H9 (cell line): ENCODE measurements at regions not wholly inside any gene's neighbourhood (a gene's known extent, or its start where the extent isn't known, plus 50 kb on each side); places are given as distances from the start of the nearest gene placed in this dataset.

ENCODE experiments used
- DNase-seq: peaks from one replicate; pipeline ENCODE4 v3.0.0-alpha.2; 2017
- H2AFZ ChIP-seq: one replicate; pipeline ENCODE4 v1.6.1; 2013; ENCODE audit warnings: mild to moderate bottlenecking, low read length, control low read depth, moderate library complexity
- H2AK5ac ChIP-seq: 2 replicates; pipeline ENCODE4 v1.6.1; 2013; ENCODE audit warnings: low read length, control low read depth, mixed read lengths; ENCODE audit not compliant: insufficient read length
- H2BK120ac ChIP-seq: one replicate; pipeline ENCODE4 v1.6.1; 2013; ENCODE audit warnings: low read depth, mild to moderate bottlenecking, low read length, control low read depth, inconsistent platforms; ENCODE audit not compliant: poor library complexity, severe bottlenecking
- H2BK12ac ChIP-seq: 2 replicates; pipeline ENCODE4 v1.6.1; 2013; ENCODE audit warnings: low read length, control low read depth, mixed read lengths, low read depth; ENCODE audit not compliant: insufficient read length
- H2BK15ac ChIP-seq: 2 replicates; pipeline ENCODE4 v1.6.1; 2013; ENCODE audit warnings: low read depth, low read length, control low read depth
- H2BK20ac ChIP-seq: one replicate; pipeline ENCODE4 v1.6.1; 2013; ENCODE audit warnings: low read depth, mild to moderate bottlenecking, low read length, control low read depth, inconsistent platforms; ENCODE audit not compliant: poor library complexity, severe bottlenecking
- H2BK5ac ChIP-seq: 2 replicates; pipeline ENCODE4 v1.6.1; 2013; ENCODE audit warnings: low read length, control low read depth, mixed read lengths; ENCODE audit not compliant: insufficient read length
- H3K14ac ChIP-seq: 2 replicates; pipeline ENCODE4 v1.6.1; 2013; ENCODE audit warnings: low read length, control low read depth; ENCODE audit not compliant: insufficient read depth
- H3K18ac ChIP-seq: 2 replicates; pipeline ENCODE4 v1.6.1; 2013; ENCODE audit warnings: low read depth, mild to moderate bottlenecking, mixed read lengths, low read length, control low read depth; ENCODE audit not compliant: insufficient read length
- H3K23ac ChIP-seq: 2 replicates; pipeline ENCODE4 v1.6.1; 2013; ENCODE audit warnings: low read length, control low read depth, mixed read lengths, low read depth; ENCODE audit not compliant: insufficient read length
- H3K23me2 ChIP-seq: 2 replicates; pipeline ENCODE4 v1.6.1; 2013; ENCODE audit warnings: low read depth, mild to moderate bottlenecking, mixed read lengths, low read length, control low read depth; ENCODE audit not compliant: insufficient read length, poor library complexity, severe bottlenecking
- H3K27ac ChIP-seq: 2 replicates; pipeline ENCODE4 v1.5.1; 2013; ENCODE audit warnings: low read length, control low read depth, mixed read lengths, low read depth; ENCODE audit not compliant: insufficient read length
- H3K27me3 ChIP-seq: 2 replicates; pipeline ENCODE4 v1.6.1; 2013; ENCODE audit warnings: low read length, control low read depth, inconsistent platforms; ENCODE audit not compliant: insufficient read depth
- H3K4ac ChIP-seq: 2 replicates; pipeline ENCODE4 v1.6.1; 2013; ENCODE audit warnings: low read depth, mild to moderate bottlenecking, control low read depth, inconsistent platforms, low read length, moderate library complexity
- H3K4me1 ChIP-seq: 2 replicates; pipeline ENCODE4 v1.6.1; 2013; ENCODE audit warnings: low read length, control low read depth, inconsistent platforms; ENCODE audit not compliant: insufficient read depth
- H3K4me2 ChIP-seq: 2 replicates; pipeline ENCODE4 v1.6.1; 2013; ENCODE audit warnings: low read length, control low read depth, mixed read lengths; ENCODE audit not compliant: insufficient read length, insufficient read depth
- H3K56ac ChIP-seq: 2 replicates; pipeline ENCODE4 v1.6.1; 2013; ENCODE audit warnings: low read depth, mild to moderate bottlenecking, mixed read lengths, low read length, control low read depth; ENCODE audit not compliant: insufficient read length
- H3K79me1 ChIP-seq: 2 replicates; pipeline ENCODE4 v1.6.1; 2013; ENCODE audit warnings: low read depth, mild to moderate bottlenecking, moderate library complexity, low read length, control low read depth, inconsistent platforms; ENCODE audit not compliant: insufficient read depth, poor library complexity, severe bottlenecking
- H3K79me2 ChIP-seq: 2 replicates; pipeline ENCODE4 v1.6.1; 2013; ENCODE audit warnings: low read length, control low read depth, inconsistent platforms; ENCODE audit not compliant: insufficient read depth
- H3K9ac ChIP-seq: 2 replicates; pipeline ENCODE4 v1.6.1; 2013; ENCODE audit warnings: low read length, control low read depth, mixed read lengths; ENCODE audit not compliant: insufficient read length; ENCODE audit errors: extremely low read depth
- H3K9me3 ChIP-seq: one replicate; pipeline ENCODE4 v1.6.1; 2013; ENCODE audit warnings: low read depth, low read length, inconsistent platforms; ENCODE audit not compliant: control insufficient read depth
- H3T11ph ChIP-seq: one replicate; pipeline ENCODE4 v1.6.1; 2013; ENCODE audit warnings: mild to moderate bottlenecking, low read length, control low read depth, inconsistent platforms
- H4K20me1 ChIP-seq: one replicate; pipeline ENCODE4 v1.6.1; 2013; ENCODE audit not compliant: control insufficient read depth, insufficient read length, insufficient read depth
- H4K5ac ChIP-seq: 2 replicates; pipeline ENCODE4 v1.6.1; 2013; ENCODE audit warnings: low read depth, mild to moderate bottlenecking, mixed read lengths, low read length, control low read depth; ENCODE audit not compliant: insufficient read length
- H4K8ac ChIP-seq: replicated peaks from 2 replicates; pipeline ENCODE4 v1.6.1; 2013; ENCODE audit warnings: low read length, control low read depth, mixed read lengths, low read depth; ENCODE audit not compliant: insufficient read length
- H4K91ac ChIP-seq: 2 replicates; pipeline ENCODE4 v1.6.1; 2013; ENCODE audit warnings: low read depth, mild to moderate bottlenecking, moderate library complexity, mixed read lengths, low read length, control low read depth; ENCODE audit not compliant: insufficient read length
- H3K27ac Mint-ChIP-seq, 3 experiments: 2 replicates in 2 of 3; 3 replicates in 1 of 3; pipeline ENCODE4 v1.8.0; 2020 to 2021; ENCODE audit warnings: mixed read lengths in 3 of 3, mild to moderate bottlenecking in 1 of 3, moderate library complexity in 1 of 3
- H3K27me3 Mint-ChIP-seq: 2 replicates; pipeline ENCODE4 v1.8.0; 2021; ENCODE audit warnings: low read depth, mild to moderate bottlenecking, moderate library complexity, mixed read lengths
- H3K36me3 Mint-ChIP-seq, 3 experiments: 2 replicates in 2 of 3; 3 replicates in 1 of 3; pipeline ENCODE4 v1.8.0; 2020 to 2021; ENCODE audit warnings: low read depth in 3 of 3, mixed read lengths in 3 of 3; ENCODE audit not compliant: insufficient read depth in 1 of 3
- H3K4me1 Mint-ChIP-seq, 2 experiments: 2 replicates each; pipeline ENCODE4 v1.8.0; 2020; ENCODE audit warnings: mixed read lengths in 2 of 2
- H3K4me3 Mint-ChIP-seq, 2 experiments: 2 replicates in 1 of 2; 3 replicates in 1 of 2; pipeline ENCODE4 v1.8.0; 2020 to 2021; ENCODE audit warnings: mild to moderate bottlenecking in 2 of 2, mixed read lengths in 2 of 2, moderate library complexity in 1 of 2
- H3K9me3 Mint-ChIP-seq, 2 experiments: 2 replicates in 1 of 2; 3 replicates in 1 of 2; pipeline ENCODE4 v1.8.0; 2020; ENCODE audit warnings: mild to moderate bottlenecking in 2 of 2, mixed read lengths in 2 of 2, moderate library complexity in 1 of 2
- CTCF ChIP-seq: fragments of 200-600 bp; sonication (generic); conservative IDR thresholded peaks from 3 replicates; pipeline ENCODE4 v1.8.0; 2021; ENCODE audit warnings: antibody characterized with exemption, mild to moderate bottlenecking
- WGBS: extraction: QIAGEN DNeasy Blood & Tissue Kit; methylation state at CpG from one replicate; pipeline ENCODE4 v1.1.7; 2013; ENCODE audit warnings: missing lambda C conversion rate, low lambda C conversion rate, mixed read lengths; ENCODE audit not compliant: insufficient read length; ENCODE audit errors: extremely low coverage; 5-methylcytosine and 5-hydroxymethylcytosine counted together

- no peaks in the 10 kb centered on the region for H3K4me1 ChIP-seq
Measured at GRCh38 chr5:87069311-87069710, 198.4 kb upstream of the RASA1 start.

More at GRCh38 chr5:87069311-87069710, 198.4 kb upstream of the RASA1 start:
- H2BK12ac ChIP-seq, result no peak overlapping the region
- H2BK5ac ChIP-seq, result no peak overlapping the region
- H3K4ac ChIP-seq, result no peak overlapping the region
- H2AK5ac ChIP-seq, result no peak overlapping the region
- no peak overlapping the region for H3K27ac ChIP-seq
- no peak overlapping the region for H3T11ph ChIP-seq
- no peak overlapping the region for H4K5ac ChIP-seq
- H3K9ac ChIP-seq, result no peak overlapping the region
- Mint-ChIP-seq H3K27me3 (no peaks in the 10 kb centered on the region), H3K36me3 (no peaks in the 10 kb centered on the region), H3K4me3 (no peak overlapping the region), H3K27ac (no peak overlapping the region), H3K4me1 (no peaks in the 10 kb centered on the region), H3K9me3 (no peaks in the 10 kb centered on the region)
- no peak overlapping the region for H2AFZ ChIP-seq
- H3K23me2 ChIP-seq, result no peaks in the 10 kb centered on the region
- no CpG with 5 or more reads among the region's 2 CpGs for WGBS
- no peak overlapping the region for H2BK15ac ChIP-seq
- H3K4me2 ChIP-seq, result no peak overlapping the region
- no peak overlapping the region for H3K14ac ChIP-seq
- DNase-seq, result no peak
- no peaks in the 10 kb centered on the region for H3K79me1 ChIP-seq
- H3K23ac ChIP-seq, result no peak overlapping the region
- no peak overlapping the region for H2BK120ac ChIP-seq
- no peak overlapping the region for H3K18ac ChIP-seq
- no peak overlapping the region for H3K56ac ChIP-seq
- no peak overlapping the region for H4K8ac ChIP-seq
- TF ChIP-seq CTCF, result no peak
- no peaks in the 10 kb centered on the region for H4K20me1 ChIP-seq
- H3K79me2 ChIP-seq, result no peaks in the 10 kb centered on the region
- H4K91ac ChIP-seq, result no peak overlapping the region
- H2BK20ac ChIP-seq, result no peak overlapping the region
- H3K9me3 ChIP-seq, result no peaks in the 10 kb centered on the region
- no peaks in the 10 kb centered on the region for H3K27me3 ChIP-seq
